A549 (cell line): ENCODE measurements at regions not wholly inside any gene's neighbourhood (a gene's known extent, or its start where the extent isn't known, plus 50 kb on each side); places are given as distances from the start of the nearest gene placed in this dataset.

Experiments
- CEBPB ChIP-seq, 2 experiments: fragments of >200 bp in 1 of 2; sonication (Bioruptor Twin) in 1 of 2; formaldehyde crosslinking in 1 of 2; IDR thresholded peaks; 2 replicates each; pipeline ENCODE4 v1.6.1; 2012 to 2016
- CHD2 ChIP-seq: fragments of 150-350 bp; IDR thresholded peaks from 2 replicates; pipeline ENCODE4 v1.6.1; 2014; ENCODE audit warnings: low read length; ENCODE audit not compliant: partially characterized antibody
- CTCF ChIP-seq: fragments of >200 bp; sonication (Bioruptor Twin); formaldehyde crosslinking; IDR thresholded peaks from 3 replicates; pipeline ENCODE4 v1.5.1; 2016
- EP300 ChIP-seq, 2 experiments: fragments of >200 bp; sonication (Bioruptor Twin); formaldehyde crosslinking; IDR thresholded peaks; 2 replicates in 1 of 2; 3 replicates in 1 of 2; pipeline ENCODE4 v1.6.1; 2016 to 2017
- JUN ChIP-seq, 2 experiments: fragments of >200 bp; sonication (Bioruptor Twin); formaldehyde crosslinking; IDR thresholded peaks; 2 replicates in 1 of 2; 3 replicates in 1 of 2; pipeline ENCODE4 v1.6.1; 2016 to 2017
- JUNB ChIP-seq: fragments of >200 bp; sonication (Bioruptor Twin); formaldehyde crosslinking; IDR thresholded peaks from 2 replicates; pipeline ENCODE4 v1.6.1; 2016
- KDM1A ChIP-seq: fragments of 200-600 bp; sonication (generic); IDR thresholded peaks from 2 replicates; pipeline ENCODE4 v1.6.1; 2016; ENCODE audit warnings: low read depth, mild to moderate bottlenecking
- NFE2L2 ChIP-seq: fragments of 150-350 bp; conservative IDR thresholded peaks from 2 replicates; pipeline ENCODE4 v1.6.1; 2014; ENCODE audit warnings: low read length
- SREBF2 ChIP-seq: fragments of 450-650 bp; IDR thresholded peaks from 2 replicates; pipeline ENCODE4 v1.6.1; 2014; ENCODE audit warnings: mild to moderate bottlenecking, moderate library complexity
- ZFP36 ChIP-seq: fragments of 450-650 bp; IDR thresholded peaks from 2 replicates; pipeline ENCODE4 v1.6.1; 2014; ENCODE audit warnings: borderline replicate concordance; ENCODE audit not compliant: partially characterized antibody

GRCh38 chr16:85544016-85544415 lies 69.1 kb upstream of the GSE1 start:
- no peak for TF ChIP-seq EP300 (IDR thresholded peaks at IDR 0.05)
- no peak for TF ChIP-seq KDM1A
- no peak for TF ChIP-seq CTCF
- no peak for TF ChIP-seq NFE2L2
- no peak for TF ChIP-seq JUN (IDR thresholded peaks at IDR 0.05)
- no peak for TF ChIP-seq ZFP36
- TF ChIP-seq JUNB: no peak
- TF ChIP-seq CEBPB (IDR thresholded peaks at IDR 0.05): no peak
- TF ChIP-seq CHD2: no peak
- TF ChIP-seq SREBF2: no peak
